Ishikawa (cell line): ENCODE measurements at regions not wholly inside any gene's neighbourhood (a gene's known extent, or its start where the extent isn't known, plus 50 kb on each side); places are given as distances from the start of the nearest gene placed in this dataset.

ENCODE experiments used
- CEBPB ChIP-seq: IDR thresholded peaks from 2 replicates; pipeline ENCODE4 v1.6.1; 2012
- CREB1 ChIP-seq: IDR thresholded peaks from 2 replicates; pipeline ENCODE4 v1.6.1; 2012; ENCODE audit warnings: low read depth
- EGR1 ChIP-seq: IDR thresholded peaks from 2 replicates; pipeline ENCODE4 v1.6.1; 2012
- RAD21 ChIP-seq: IDR thresholded peaks from 2 replicates; pipeline ENCODE4 v1.6.1; 2012; ENCODE audit warnings: low read depth
- TAF1 ChIP-seq: IDR thresholded peaks from 2 replicates; pipeline ENCODE4 v1.6.1; 2012; ENCODE audit warnings: low read depth, mild to moderate bottlenecking
- YY1 ChIP-seq: IDR thresholded peaks from 2 replicates; pipeline ENCODE4 v1.6.1; 2012; ENCODE audit warnings: low read depth
- ZBTB7A ChIP-seq: IDR thresholded peaks from 2 replicates; pipeline ENCODE4 v1.6.1; 2012; ENCODE audit warnings: low read depth
- TF ChIP-seq, protein P1 (sequence below): IDR thresholded peaks from 2 replicates; pipeline ENCODE4 v1.6.1; 2012

DNA sequence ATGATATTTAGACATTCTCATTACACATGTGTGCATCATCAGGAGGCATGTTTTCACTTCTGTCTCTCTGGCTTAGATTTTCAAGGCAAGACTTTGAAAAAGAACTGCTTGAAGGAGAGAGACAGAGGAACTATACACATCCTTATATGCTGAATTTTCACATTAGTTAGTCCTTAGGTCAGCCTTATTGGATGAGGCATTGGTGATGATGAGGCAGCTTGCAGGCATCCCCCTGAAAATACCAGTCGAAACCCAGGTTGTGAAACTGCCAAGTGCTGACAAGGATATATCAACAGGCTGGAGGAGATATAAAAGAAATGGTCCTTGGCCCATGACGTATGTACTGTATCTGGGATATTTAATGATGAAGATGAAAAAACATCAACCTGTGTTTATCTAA is 297.2 kb upstream of the AADAT start:
- TF ChIP-seq TAF1 (no peak), RAD21 (no peak), ZBTB7A (no peak), CEBPB (no peak), CREB1 (no peak), EGR1 (no peak), YY1 (no peak)
- TF ChIP-seq, protein P1, sequence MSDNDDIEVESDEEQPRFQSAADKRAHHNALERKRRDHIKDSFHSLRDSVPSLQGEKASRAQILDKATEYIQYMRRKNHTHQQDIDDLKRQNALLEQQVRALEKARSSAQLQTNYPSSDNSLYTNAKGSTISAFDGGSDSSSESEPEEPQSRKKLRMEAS, result no peak
